Activated CD4-positive, alpha-beta memory T cell treated with anti-CD3 and anti-CD28 coated beads, Interleukin-2, amount 10 ng/mL, durations not matched to agents 7 days and 5 days (primary cell): ENCODE measurements at regions not wholly inside any gene's neighbourhood (a gene's known extent, or its start where the extent isn't known, plus 50 kb on each side); places are given as distances from the start of the nearest gene placed in this dataset.

Source experiments
- CTCF ChIA-PET: fragments of 350-600 bp; sonication (Branson Sonifier 250); formaldehyde crosslinking; loops from one replicate; lab custom pipeline; 2021; ENCODE audit warnings: antibody characterized with exemption, inconsistent platforms; lab: Charles Lee
- POLR2A ChIA-PET: fragments of 350-600 bp; sonication (Branson Sonifier 250); formaldehyde crosslinking; loops from one replicate; lab custom pipeline; 2021; ENCODE audit warnings: antibody characterized with exemption; lab: Charles Lee
- DNase-seq: peaks from one replicate; pipeline ENCODE4 v3.0.0-alpha.2; 2020
- H3K27ac Mint-ChIP-seq: one replicate; pipeline ENCODE4 v1.8.0; 2021; ENCODE audit warnings: mild to moderate bottlenecking, mixed read lengths
- H3K27me3 Mint-ChIP-seq: one replicate; pipeline ENCODE4 v1.8.0; 2021; ENCODE audit warnings: mixed read lengths
- H3K36me3 Mint-ChIP-seq: one replicate; pipeline ENCODE4 v1.8.0; 2021; ENCODE audit warnings: low read depth, mixed read lengths
- H3K4me1 Mint-ChIP-seq: one replicate; pipeline ENCODE4 v1.8.0; 2021; ENCODE audit warnings: mixed read lengths
- H3K4me3 Mint-ChIP-seq: one replicate; pipeline ENCODE4 v1.8.0; 2021; ENCODE audit warnings: mild to moderate bottlenecking, mixed read lengths
- H3K9me3 Mint-ChIP-seq: one replicate; pipeline ENCODE4 v1.8.0; 2021; ENCODE audit warnings: mixed read lengths

DNA sequence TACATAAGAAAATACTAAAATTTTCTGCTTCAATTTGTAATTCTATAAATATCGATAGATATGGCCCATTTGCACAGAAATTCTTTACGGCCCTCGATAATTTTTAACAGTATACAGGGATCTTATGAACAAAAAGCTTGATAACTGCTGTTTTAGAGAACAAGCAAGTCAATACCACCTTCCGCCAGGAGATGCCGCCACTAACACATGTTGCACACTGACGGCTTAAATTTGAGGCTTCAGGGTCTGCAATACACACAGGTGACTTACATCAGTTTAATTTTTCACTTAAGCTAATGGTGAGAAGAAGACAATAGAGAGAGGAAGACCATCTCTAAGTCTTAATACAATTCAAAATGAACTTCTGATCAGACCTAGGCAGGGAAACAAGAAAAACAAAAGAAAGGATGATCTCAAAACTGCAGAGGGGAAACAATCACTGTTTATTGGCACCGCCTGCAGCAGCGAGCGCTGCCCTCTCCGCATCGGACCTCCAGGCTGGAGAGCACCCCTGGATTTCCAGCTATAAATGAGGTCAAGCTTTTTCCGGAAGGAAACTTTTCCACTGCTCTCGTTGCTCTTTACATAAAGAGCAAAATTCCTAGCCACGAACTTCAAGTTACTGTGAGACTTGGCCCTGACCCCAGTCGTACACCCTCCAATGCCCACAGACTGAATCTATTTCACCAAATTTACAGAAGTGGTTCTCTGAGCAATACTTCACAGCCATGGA, 53.9 kb downstream of the OTOR start:
- DNase-seq = peak; percentile 60
- POLR2A ChIA-PET = no interaction called here

GRCh38 chr20:16802652-16802935, 54.4 kb downstream of the OTOR start:
- POLR2A ChIA-PET = no interaction called here
- Mint-ChIP-seq H3K27me3 (peaks cover 28% of the 10 kb centered on the region), H3K9me3 (no peaks in the 10 kb centered on the region), H3K4me3 (no peak overlapping the region), H3K4me1 (no peaks in the 10 kb centered on the region), H3K27ac (no peak overlapping the region), H3K36me3 (no peaks in the 10 kb centered on the region)
- CTCF ChIA-PET = interaction anchor here (1.0 to 5.4 kb wide), 9 partner anchors 9 to 1473 kb away, joined by 3 to 68 read pairs (median 5); no protein-coding TSS in a partner anchor
- DNase-seq = no peak

More for the DNA sequence above, 53.9 kb downstream of the OTOR start:
- Mint-ChIP-seq H3K4me1 (no peaks in the 10 kb centered on the region), H3K4me3 (no peak overlapping the region), H3K27me3 (peaks cover 30% of the 10 kb centered on the region), H3K9me3 (no peaks in the 10 kb centered on the region), H3K36me3 (no peaks in the 10 kb centered on the region), H3K27ac (no peak overlapping the region)
- CTCF ChIA-PET = interaction anchor here (1.0 to 5.4 kb wide), 10 partner anchors 9 to 1474 kb away, joined by 3 to 68 read pairs (median 6); no protein-coding TSS in a partner anchor

DNA sequence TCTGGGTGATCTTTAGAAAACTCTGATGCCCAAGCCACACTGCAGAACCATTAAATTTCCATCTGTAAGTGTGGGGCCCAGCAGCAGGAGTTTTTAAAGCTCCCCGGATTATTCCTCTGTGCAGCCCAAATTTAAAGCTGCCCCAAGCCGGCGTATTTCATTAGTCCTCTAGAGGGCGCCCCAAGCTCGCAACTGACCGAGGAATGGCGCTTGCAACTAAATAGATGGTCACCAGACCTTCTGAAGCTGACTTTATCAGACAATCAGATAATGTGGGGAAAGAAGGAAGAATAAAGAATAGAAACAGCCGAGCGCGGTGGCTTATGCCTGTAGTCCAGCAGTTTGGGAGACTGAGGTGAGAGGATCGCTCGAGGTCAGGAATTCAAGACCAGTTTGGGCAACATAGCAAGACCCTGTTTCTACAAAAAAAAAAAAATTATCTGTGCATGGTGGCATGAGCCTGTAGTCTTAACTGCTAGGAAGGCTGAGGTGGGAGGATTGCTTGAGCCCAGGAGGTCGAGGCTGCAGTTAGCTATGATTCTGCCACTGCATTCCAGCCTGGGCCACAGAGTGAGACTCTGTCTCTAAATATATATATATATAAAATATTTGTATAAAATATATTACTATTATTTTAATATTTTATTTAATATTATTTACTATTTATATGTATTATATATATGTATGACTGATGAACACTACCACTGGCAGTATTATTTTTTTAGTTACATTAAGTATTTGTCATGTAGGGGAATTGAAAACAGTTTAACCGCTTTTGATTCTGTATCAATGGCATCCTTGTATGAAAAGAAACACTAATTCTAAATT, 56.0 kb downstream of the OTOR start:
- ChIA-PET POLR2A (no interaction called here), CTCF (interaction anchor here (0.7 to 3.8 kb wide), 18 partner anchors 9 to 1091 kb away, joined by 3 to 45 read pairs (median 4); no protein-coding TSS in a partner anchor)
- Mint-ChIP-seq H3K4me1 (no peaks in the 10 kb centered on the region), H3K4me3 (no peak overlapping the region), H3K9me3 (no peaks in the 10 kb centered on the region), H3K27me3 (peaks cover 25% of the 10 kb centered on the region), H3K27ac (no peak overlapping the region), H3K36me3 (no peaks in the 10 kb centered on the region)
- peak; percentile 54 for DNase-seq

DNA sequence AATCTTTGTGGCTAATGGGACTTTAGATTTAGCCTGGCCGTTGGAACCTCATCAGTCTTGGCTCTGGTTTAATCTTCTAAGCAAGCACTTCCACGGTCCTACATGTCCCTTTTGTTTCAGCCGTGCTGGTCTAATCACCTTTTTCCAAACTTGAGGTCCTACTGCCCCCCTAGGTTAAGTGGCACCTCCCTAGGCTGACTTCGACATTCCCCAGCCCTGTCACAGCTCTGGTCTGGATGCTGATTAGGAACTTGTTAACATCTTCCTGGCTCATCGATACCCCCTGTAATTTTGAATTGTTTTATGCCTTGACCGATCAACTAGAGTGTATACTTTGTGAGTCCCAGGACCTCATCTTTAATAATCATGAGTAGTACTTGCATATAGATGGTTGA, 56.6 kb downstream of the OTOR start:
- H3K9me3 Mint-ChIP-seq = no peaks in the 10 kb centered on the region
- H3K27ac Mint-ChIP-seq = no peak overlapping the region
- no peaks in the 10 kb centered on the region for H3K4me1 Mint-ChIP-seq
- no peak overlapping the region for H3K4me3 Mint-ChIP-seq
- ChIA-PET POLR2A (no interaction called here), CTCF (interaction anchor here (0.8 to 3.8 kb wide), 5 partner anchors 8 to 626 kb away, joined by 3 to 45 read pairs (median 6); no protein-coding TSS in a partner anchor)
- no peaks in the 10 kb centered on the region for H3K36me3 Mint-ChIP-seq
- H3K27me3 Mint-ChIP-seq = peaks cover 27% of the 10 kb centered on the region
- DNase-seq = no peak

- ChIA-PET CTCF (interaction anchor here (3.8 kb wide), 1 partner anchor 15 kb away, joined by 45 read pairs; no protein-coding TSS in a partner anchor), POLR2A (no interaction called here)
- Mint-ChIP-seq H3K27me3 (peaks cover 26% of the 10 kb centered on the region), H3K27ac (no peak overlapping the region), H3K36me3 (no peaks in the 10 kb centered on the region), H3K4me1 (no peaks in the 10 kb centered on the region), H3K9me3 (no peaks in the 10 kb centered on the region), H3K4me3 (no peak overlapping the region)
- no peak for DNase-seq
Observed at GRCh38 chr20:16806061-16806460, 57.9 kb downstream of the OTOR start.

DNA sequence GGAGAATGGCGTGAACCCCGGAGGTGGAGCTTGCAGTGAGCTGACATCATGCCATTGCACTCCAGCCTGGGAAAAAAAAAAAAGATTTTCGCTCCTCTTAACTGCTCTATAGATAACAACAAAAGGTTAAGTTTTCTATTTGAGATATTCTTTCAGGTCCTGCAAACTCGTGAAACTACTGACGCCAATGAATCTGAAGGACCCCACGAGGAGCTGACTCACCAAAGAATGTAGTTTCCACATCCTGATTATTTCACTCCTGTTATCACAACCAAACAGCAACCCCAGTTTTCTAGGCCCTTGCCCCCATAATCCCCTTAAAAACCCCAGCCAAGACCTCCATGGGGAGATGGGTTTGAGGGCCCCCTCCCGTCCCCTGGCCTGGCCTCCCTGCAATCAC, 58.7 kb downstream of the OTOR start:
- no peaks in the 10 kb centered on the region for H3K36me3 Mint-ChIP-seq
- no peak overlapping the region for H3K27ac Mint-ChIP-seq

GRCh38 chr20:16808796-16809195, 60.6 kb downstream of the OTOR start:
- ChIA-PET POLR2A (no interaction called here), CTCF (interaction anchor here (4.9 kb wide), 1 partner anchor 12 kb away, joined by 35 read pairs; no protein-coding TSS in a partner anchor)
- Mint-ChIP-seq H3K9me3 (no peaks in the 10 kb centered on the region), H3K36me3 (no peaks in the 10 kb centered on the region), H3K27me3 (peaks cover 17% of the 10 kb centered on the region), H3K4me1 (no peaks in the 10 kb centered on the region), H3K27ac (no peak overlapping the region), H3K4me3 (no peak overlapping the region)
- no peak for DNase-seq

More for the DNA sequence above, 58.7 kb downstream of the OTOR start:
- DNase-seq = no peak
- Mint-ChIP-seq H3K4me1 (no peaks in the 10 kb centered on the region), H3K4me3 (no peak overlapping the region), H3K9me3 (no peaks in the 10 kb centered on the region), H3K27me3 (peaks cover 26% of the 10 kb centered on the region)
- ChIA-PET POLR2A (no interaction called here), CTCF (interaction anchor here (3.8 kb wide), 1 partner anchor 14 kb away, joined by 45 read pairs; no protein-coding TSS in a partner anchor)

DNA sequence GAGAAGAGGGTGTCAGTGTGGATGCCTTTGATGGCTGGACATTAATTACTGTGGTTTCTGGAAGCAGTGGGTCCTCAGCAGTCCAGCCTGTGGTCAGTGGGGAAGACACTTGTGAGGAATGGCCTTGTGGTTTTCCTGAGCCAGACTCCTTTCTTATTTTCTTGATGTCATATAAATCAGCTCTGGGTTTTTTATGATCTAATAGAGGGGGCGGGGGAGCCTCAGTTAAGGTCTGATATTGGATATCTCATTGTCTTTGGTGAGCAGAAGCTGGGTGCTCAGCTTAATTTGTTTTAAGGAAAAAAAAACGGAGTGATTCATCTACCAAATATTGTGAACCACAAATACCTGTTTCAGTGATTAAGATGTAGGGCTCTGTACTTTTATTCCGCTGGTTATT, 62.1 kb downstream of the OTOR start:
- DNase-seq = no peak
- ChIA-PET CTCF (interaction anchor here (1.5 to 4.9 kb wide), 3 partner anchors 8 to 11 kb away, joined by 3 to 35 read pairs (median 10); no protein-coding TSS in a partner anchor), POLR2A (no interaction called here)
- no peak overlapping the region for H3K27ac Mint-ChIP-seq
- H3K36me3 Mint-ChIP-seq = no peaks in the 10 kb centered on the region
- no peaks in the 10 kb centered on the region for H3K9me3 Mint-ChIP-seq
- no peaks in the 10 kb centered on the region for H3K4me1 Mint-ChIP-seq
- H3K27me3 Mint-ChIP-seq = peaks cover 12% of the 10 kb centered on the region
- no peak overlapping the region for H3K4me3 Mint-ChIP-seq

GRCh38 chr20:16816192-16816591, 68.0 kb downstream of the OTOR start:
- Mint-ChIP-seq H3K36me3 (no peaks in the 10 kb centered on the region), H3K4me3 (no peak overlapping the region), H3K27ac (no peak overlapping the region), H3K9me3 (no peaks in the 10 kb centered on the region), H3K27me3 (peaks cover 4% of the 10 kb centered on the region), H3K4me1 (no peaks in the 10 kb centered on the region)
- ChIA-PET CTCF (interaction anchor here (1.9 kb wide), 1 partner anchor 13 kb away, joined by 11 read pairs; no protein-coding TSS in a partner anchor), POLR2A (no interaction called here)
- no peak for DNase-seq

GRCh38 chr20:16819483-16819882, 71.3 kb downstream of the OTOR start:
- Mint-ChIP-seq H3K36me3 (no peaks in the 10 kb centered on the region), H3K9me3 (no peaks in the 10 kb centered on the region), H3K27me3 (peaks cover 11% of the 10 kb centered on the region), H3K4me3 (no peak overlapping the region), H3K4me1 (no peaks in the 10 kb centered on the region), H3K27ac (no peak overlapping the region)
- ChIA-PET POLR2A (no interaction called here), CTCF (interaction anchor here (3.6 to 4.7 kb wide), 3 partner anchors 10 to 19 kb away, joined by 35 to 68 read pairs (median 45); no protein-coding TSS in a partner anchor)
- DNase-seq = no peak

GRCh38 chr20:16821211-16822089, 73.3 kb downstream of the OTOR start:
- no peaks in the 10 kb centered on the region for H3K4me1 Mint-ChIP-seq
- H3K9me3 Mint-ChIP-seq = no peaks in the 10 kb centered on the region
- no peak overlapping the region for H3K27ac Mint-ChIP-seq
- POLR2A ChIA-PET = no interaction called here
- no peaks in the 10 kb centered on the region for H3K36me3 Mint-ChIP-seq
- CTCF ChIA-PET = interaction anchor here (0.6 to 4.7 kb wide), 13 partner anchors 8 to 570 kb away, joined by 3 to 68 read pairs (median 4); no protein-coding TSS in a partner anchor
- peak; percentile 38 for DNase-seq
- H3K27me3 Mint-ChIP-seq = peaks cover 14% of the 10 kb centered on the region
- no peak overlapping the region for H3K4me3 Mint-ChIP-seq

DNA sequence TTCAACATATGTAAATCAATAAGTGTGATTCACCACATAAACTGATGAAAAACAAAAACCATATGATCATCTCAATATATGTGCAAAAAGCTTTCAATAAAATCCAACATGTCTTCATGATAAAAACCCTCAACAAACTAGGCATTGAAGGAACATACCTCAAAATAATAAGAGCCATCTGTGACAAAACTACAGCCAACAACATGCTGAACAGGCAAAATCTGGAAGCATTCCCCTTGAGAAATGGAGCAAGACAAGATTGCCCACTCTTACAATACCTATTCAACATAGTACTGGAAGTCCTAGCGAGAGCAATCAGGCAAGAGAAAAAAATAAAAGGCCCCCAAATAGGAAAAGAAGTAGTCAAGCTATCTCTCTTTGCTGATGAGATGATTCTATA, 76.5 kb downstream of the OTOR start:
- Mint-ChIP-seq H3K9me3 (no peaks in the 10 kb centered on the region), H3K4me1 (no peaks in the 10 kb centered on the region), H3K36me3 (no peaks in the 10 kb centered on the region), H3K27me3 (peaks cover 14% of the 10 kb centered on the region), H3K27ac (no peak overlapping the region), H3K4me3 (no peak overlapping the region)
- CTCF ChIA-PET = no interaction called here
- POLR2A ChIA-PET = no interaction called here
- DNase-seq = no peak
